Parathyroid adenoma (tissue), 2 donors: ENCODE measurements at regions not wholly inside any gene's neighbourhood (a gene's known extent, or its start where the extent isn't known, plus 50 kb on each side); places are given as distances from the start of the nearest gene placed in this dataset.

Source experiments
- H2AFZ ChIP-seq: fragments of 300-600 bp; sonication (generic); one replicate; pipeline ENCODE4 v1.7.0; 2017; ENCODE audit warnings: antibody characterized with exemption, mild to moderate bottlenecking
- H3K27ac ChIP-seq: fragments of 300-600 bp; sonication (generic); one replicate; pipeline ENCODE4 v1.7.0; 2017
- H3K27me3 ChIP-seq: fragments of 300-600 bp; sonication (generic); one replicate; pipeline ENCODE4 v1.7.0; 2017; ENCODE audit warnings: low read length; ENCODE audit not compliant: control insufficient read depth, insufficient read depth
- H3K36me3 ChIP-seq: fragments of 300-600 bp; sonication (generic); one replicate; pipeline ENCODE4 v1.7.0; 2017; ENCODE audit warnings: low read length; ENCODE audit not compliant: control insufficient read depth, insufficient read depth
- H3K4me1 ChIP-seq: fragments of 300-600 bp; sonication (generic); one replicate; pipeline ENCODE4 v1.7.0; 2017; ENCODE audit warnings: control low read depth
- H3K4me2 ChIP-seq: fragments of 300-600 bp; sonication (generic); one replicate; pipeline ENCODE4 v1.7.0; 2017; ENCODE audit warnings: low read length
- H3K4me3 ChIP-seq: fragments of 300-600 bp; sonication (generic); one replicate; pipeline ENCODE4 v1.7.0; 2017; ENCODE audit warnings: low read depth, low read length
- H3K79me2 ChIP-seq: fragments of 300-600 bp; sonication (generic); one replicate; pipeline ENCODE4 v1.7.0; 2017; ENCODE audit warnings: control low read depth
- H3K9ac ChIP-seq: fragments of 300-600 bp; sonication (generic); one replicate; pipeline ENCODE4 v1.7.0; 2017; ENCODE audit warnings: mild to moderate bottlenecking
- H3K9me3 ChIP-seq: fragments of 300-600 bp; sonication (generic); one replicate; pipeline ENCODE4 v1.7.0; 2017; ENCODE audit warnings: low read length; ENCODE audit not compliant: control insufficient read depth
- TF ChIP-seq, protein P1 (sequence below): fragments of 300-600 bp; sonication (generic); IDR thresholded peaks from one replicate; pipeline ENCODE4 v1.7.0; 2017; ENCODE audit warnings: antibody characterized with exemption, mild to moderate bottlenecking
- donor health status: primary hyperparathyroidism.

DNA sequence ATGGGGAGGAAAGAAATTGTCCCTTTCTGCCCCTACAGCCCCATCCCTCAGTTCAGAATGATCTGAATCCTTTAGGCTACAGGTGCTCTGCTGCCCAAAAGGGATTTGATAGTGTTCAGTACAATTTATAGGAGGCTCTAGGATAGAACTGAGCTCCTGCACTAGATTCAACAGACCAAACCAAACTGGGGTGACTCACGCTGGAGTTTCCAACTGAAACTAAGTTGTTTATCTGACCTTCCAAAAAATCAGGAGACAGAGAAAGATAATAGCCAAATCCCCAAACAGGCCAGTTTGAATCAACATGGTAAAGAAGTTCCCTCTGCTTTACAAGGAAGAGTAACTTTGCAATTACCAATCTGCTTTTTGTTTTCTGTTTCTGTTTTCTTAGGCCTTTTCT lies 72.7 kb upstream of the MBOAT2 start:
- H3K4me1 ChIP-seq: peaks cover 4% of the 10 kb centered on the region
- no peaks in the 10 kb centered on the region for H3K9me3 ChIP-seq
- H3K27me3 ChIP-seq: no peaks in the 10 kb centered on the region
- no peak overlapping the region for H3K4me2 ChIP-seq
- H3K4me3 ChIP-seq: no peak overlapping the region
- no peak overlapping the region for H3K27ac ChIP-seq
- H3K79me2 ChIP-seq: no peaks in the 10 kb centered on the region
- H3K9ac ChIP-seq: no peak overlapping the region
- TF ChIP-seq, protein P1, sequence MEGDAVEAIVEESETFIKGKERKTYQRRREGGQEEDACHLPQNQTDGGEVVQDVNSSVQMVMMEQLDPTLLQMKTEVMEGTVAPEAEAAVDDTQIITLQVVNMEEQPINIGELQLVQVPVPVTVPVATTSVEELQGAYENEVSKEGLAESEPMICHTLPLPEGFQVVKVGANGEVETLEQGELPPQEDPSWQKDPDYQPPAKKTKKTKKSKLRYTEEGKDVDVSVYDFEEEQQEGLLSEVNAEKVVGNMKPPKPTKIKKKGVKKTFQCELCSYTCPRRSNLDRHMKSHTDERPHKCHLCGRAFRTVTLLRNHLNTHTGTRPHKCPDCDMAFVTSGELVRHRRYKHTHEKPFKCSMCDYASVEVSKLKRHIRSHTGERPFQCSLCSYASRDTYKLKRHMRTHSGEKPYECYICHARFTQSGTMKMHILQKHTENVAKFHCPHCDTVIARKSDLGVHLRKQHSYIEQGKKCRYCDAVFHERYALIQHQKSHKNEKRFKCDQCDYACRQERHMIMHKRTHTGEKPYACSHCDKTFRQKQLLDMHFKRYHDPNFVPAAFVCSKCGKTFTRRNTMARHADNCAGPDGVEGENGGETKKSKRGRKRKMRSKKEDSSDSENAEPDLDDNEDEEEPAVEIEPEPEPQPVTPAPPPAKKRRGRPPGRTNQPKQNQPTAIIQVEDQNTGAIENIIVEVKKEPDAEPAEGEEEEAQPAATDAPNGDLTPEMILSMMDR: no peak
- no peaks in the 10 kb centered on the region for H3K36me3 ChIP-seq
- H2AFZ ChIP-seq: peak overlapping the region; percentile 39

DNA sequence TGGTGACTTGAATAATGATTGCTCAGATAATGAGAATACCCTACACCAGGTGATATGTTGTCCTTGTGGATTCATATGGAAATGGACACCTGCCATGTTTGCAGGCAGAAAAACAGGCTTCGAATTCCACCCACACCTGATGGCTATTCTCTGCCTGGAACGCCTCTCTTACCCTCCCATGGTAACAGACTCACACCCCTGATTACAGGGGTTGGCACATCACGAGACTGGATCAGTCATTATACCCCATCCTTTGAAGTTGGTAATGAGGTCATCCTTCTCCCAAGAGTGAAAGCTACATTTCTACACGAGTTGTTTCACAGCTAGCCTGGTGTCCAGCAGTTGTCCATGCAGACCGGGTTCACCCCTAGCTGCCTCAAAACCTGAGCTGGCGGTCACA lies 71.4 kb upstream of the MBOAT2 start:
- no peaks in the 10 kb centered on the region for H3K27me3 ChIP-seq
- H3K79me2 ChIP-seq: no peaks in the 10 kb centered on the region
- H2AFZ ChIP-seq: peak overlapping the region; percentile 70
- H3K9me3 ChIP-seq: no peaks in the 10 kb centered on the region
- H3K4me2 ChIP-seq: no peak overlapping the region
- H3K4me1 ChIP-seq: peaks cover 4% of the 10 kb centered on the region
- H3K27ac ChIP-seq: no peak overlapping the region
- no peak overlapping the region for H3K9ac ChIP-seq
- H3K36me3 ChIP-seq: no peaks in the 10 kb centered on the region
- no peak overlapping the region for H3K4me3 ChIP-seq
- TF ChIP-seq, protein P1: no peak

DNA sequence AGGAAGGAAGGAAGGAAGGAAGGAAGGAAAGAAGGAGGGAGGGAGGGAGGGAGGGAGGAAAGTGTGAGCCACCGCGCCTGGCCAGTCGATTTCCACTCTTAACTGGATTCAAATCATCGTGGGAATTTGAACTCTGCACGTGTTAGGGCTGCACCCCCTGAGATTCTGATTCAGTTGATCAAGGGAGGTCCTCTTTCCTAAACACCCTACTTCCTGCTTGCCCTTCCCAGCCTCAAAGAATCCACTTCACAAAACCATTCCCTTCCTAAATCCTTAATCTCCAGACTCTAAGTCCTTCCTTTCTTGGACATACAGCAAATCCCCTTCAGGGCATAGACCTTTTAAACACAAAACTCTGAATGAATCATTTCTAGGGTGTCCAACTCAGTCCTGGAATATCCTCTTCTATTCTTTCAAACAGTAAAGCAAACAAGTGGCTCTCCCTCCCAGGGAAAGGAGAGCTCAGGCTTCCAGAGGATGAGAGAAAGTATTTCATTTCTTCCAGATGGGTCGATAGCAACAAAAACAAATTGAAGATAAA lies 68.2 kb upstream of the MBOAT2 start:
- TF ChIP-seq, protein P1: no peak
- H2AFZ ChIP-seq: no peak overlapping the region
- no peak overlapping the region for H3K27ac ChIP-seq

DNA sequence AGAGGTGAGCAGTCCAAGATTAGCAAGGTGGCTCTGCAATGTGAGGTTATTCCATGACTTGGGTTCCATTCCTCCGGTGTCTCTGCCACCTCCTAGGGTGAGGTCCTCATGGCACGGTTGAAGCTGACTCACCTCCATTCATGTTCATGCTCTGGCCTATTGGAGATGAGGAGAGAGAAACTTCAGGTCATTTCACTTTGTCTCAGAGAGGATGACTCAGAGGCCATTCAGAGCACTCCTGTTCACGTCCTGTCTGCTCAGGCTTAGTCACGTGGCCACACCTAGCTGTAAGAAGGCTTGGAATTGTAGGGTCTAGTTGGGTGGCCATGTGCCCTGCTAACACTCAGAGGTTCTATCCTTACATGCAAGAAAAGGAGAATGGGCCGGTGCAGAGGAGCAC lies 67.5 kb upstream of the MBOAT2 start:
- Histone ChIP-seq H3K27ac (no peak overlapping the region), H3K27me3 (no peaks in the 10 kb centered on the region), H2AFZ (no peak overlapping the region), H3K36me3 (no peaks in the 10 kb centered on the region), H3K4me1 (peaks cover 4% of the 10 kb centered on the region), H3K4me2 (no peak overlapping the region), H3K9ac (no peak overlapping the region), H3K9me3 (no peaks in the 10 kb centered on the region), H3K4me3 (no peak overlapping the region), H3K79me2 (no peaks in the 10 kb centered on the region)
- TF ChIP-seq, protein P1: no peak

More for the DNA sequence above, 68.2 kb upstream of the MBOAT2 start:
- Histone ChIP-seq H3K4me1 (peaks cover 4% of the 10 kb centered on the region), H3K9me3 (no peaks in the 10 kb centered on the region), H3K36me3 (no peaks in the 10 kb centered on the region), H3K9ac (no peak overlapping the region), H3K79me2 (no peaks in the 10 kb centered on the region), H3K4me2 (no peak overlapping the region), H3K4me3 (no peak overlapping the region), H3K27me3 (no peaks in the 10 kb centered on the region)

DNA sequence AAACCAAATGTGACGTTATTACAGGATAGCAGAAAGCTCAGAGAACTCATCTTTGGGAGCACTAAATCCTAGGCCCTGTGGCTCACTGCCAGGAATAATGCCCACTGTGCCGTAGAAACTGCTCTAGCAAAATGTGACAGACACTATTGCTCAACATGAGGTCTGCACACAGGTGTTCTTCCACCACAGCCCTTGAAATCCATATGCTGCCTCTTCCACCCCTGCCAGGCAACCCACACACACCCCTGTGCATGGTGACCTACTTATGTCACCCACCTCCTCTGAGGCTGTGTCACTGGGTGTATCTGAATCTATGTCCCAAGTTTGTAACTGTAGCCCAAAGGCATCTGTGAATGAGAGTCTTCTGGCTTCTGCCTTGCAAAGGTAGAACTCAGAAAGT lies 66.1 kb upstream of the MBOAT2 start:
- no peak overlapping the region for H2AFZ ChIP-seq
- H3K4me1 ChIP-seq: no peaks in the 10 kb centered on the region
- TF ChIP-seq, protein P1: no peak
- no peak overlapping the region for H3K9ac ChIP-seq
- no peaks in the 10 kb centered on the region for H3K9me3 ChIP-seq
- no peak overlapping the region for H3K27ac ChIP-seq
- no peak overlapping the region for H3K4me2 ChIP-seq
- no peaks in the 10 kb centered on the region for H3K79me2 ChIP-seq
- no peaks in the 10 kb centered on the region for H3K36me3 ChIP-seq
- H3K27me3 ChIP-seq: no peaks in the 10 kb centered on the region
- no peak overlapping the region for H3K4me3 ChIP-seq
